ENCODE measurements at regions not wholly inside any gene's neighbourhood (a gene's known extent, or its start where the extent isn't known, plus 50 kb on each side); places are given as distances from the start of the nearest gene placed in this dataset.

DNA sequence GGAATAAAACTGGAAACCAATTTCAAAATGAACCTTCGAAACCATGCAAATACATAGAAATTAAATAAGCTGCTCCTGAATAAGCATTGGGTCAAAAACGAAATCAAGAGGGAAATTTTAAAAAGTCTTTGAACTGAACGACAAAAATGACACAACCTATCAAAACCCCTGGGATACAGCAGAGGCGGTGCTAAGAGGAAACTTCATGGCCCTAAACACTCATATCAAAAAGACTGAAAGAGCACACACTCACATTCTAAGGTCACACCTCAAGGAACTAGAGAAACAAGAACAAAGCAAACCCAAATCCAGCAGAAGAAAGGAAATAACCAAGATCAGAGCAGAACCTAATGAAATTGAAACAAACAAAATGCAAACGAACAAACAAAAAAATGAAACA lies 85.2 kb upstream of the CDC42BPA start:
- TF ChIP-seq POLR2A (IDR thresholded peaks at IDR 0.05), result no peak
- TF ChIP-seq, protein P1, sequence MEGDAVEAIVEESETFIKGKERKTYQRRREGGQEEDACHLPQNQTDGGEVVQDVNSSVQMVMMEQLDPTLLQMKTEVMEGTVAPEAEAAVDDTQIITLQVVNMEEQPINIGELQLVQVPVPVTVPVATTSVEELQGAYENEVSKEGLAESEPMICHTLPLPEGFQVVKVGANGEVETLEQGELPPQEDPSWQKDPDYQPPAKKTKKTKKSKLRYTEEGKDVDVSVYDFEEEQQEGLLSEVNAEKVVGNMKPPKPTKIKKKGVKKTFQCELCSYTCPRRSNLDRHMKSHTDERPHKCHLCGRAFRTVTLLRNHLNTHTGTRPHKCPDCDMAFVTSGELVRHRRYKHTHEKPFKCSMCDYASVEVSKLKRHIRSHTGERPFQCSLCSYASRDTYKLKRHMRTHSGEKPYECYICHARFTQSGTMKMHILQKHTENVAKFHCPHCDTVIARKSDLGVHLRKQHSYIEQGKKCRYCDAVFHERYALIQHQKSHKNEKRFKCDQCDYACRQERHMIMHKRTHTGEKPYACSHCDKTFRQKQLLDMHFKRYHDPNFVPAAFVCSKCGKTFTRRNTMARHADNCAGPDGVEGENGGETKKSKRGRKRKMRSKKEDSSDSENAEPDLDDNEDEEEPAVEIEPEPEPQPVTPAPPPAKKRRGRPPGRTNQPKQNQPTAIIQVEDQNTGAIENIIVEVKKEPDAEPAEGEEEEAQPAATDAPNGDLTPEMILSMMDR (IDR thresholded peaks at IDR 0.05), result no peak

Data from tibial nerve (tissue), 3 donors.